ENCODE measurements at regions not wholly inside any gene's neighbourhood (a gene's known extent, or its start where the extent isn't known, plus 50 kb on each side); places are given as distances from the start of the nearest gene placed in this dataset.

- no peak for TF ChIP-seq TMF1 (CRISPR knock-in tag; IDR thresholded peaks at IDR 0.05; ENCODE audit: low read depth)
- TF ChIP-seq IKZF4 (CRISPR knock-in tag; IDR thresholded peaks at IDR 0.05; ENCODE audit: borderline replicate concordance, low read depth, not compliant biosample characterization): no peak
- TF ChIP-seq ZBTB33 (CRISPR knock-in tag; IDR thresholded peaks at IDR 0.05): no peak
- no peak for TF ChIP-seq KDM5A (IDR thresholded peaks at IDR 0.05; ENCODE audit: borderline replicate concordance, low read length)
- TF ChIP-seq AFF4 (CRISPR knock-in tag; IDR thresholded peaks at IDR 0.05): no peak
- no peak for TF ChIP-seq TAF1 (CRISPR knock-in tag; IDR thresholded peaks at IDR 0.05)
- no peak for TF ChIP-seq ARNT (IDR thresholded peaks at IDR 0.05)
- no peak for TF ChIP-seq CHCHD3 (CRISPR knock-in tag; IDR thresholded peaks at IDR 0.05)
- TF ChIP-seq CEBPG (CRISPR knock-in tag; IDR thresholded peaks at IDR 0.05): no peak
- no peak for TF ChIP-seq JDP2 (CRISPR knock-in tag; IDR thresholded peaks at IDR 0.05; ENCODE audit: borderline replicate concordance)
These were observed 216.2 kb upstream of the UBE2E2 start for GRCh38 chr3:22986958-22987357.

All from HepG2 (cell line).